ENCODE measurements at regions not wholly inside any gene's neighbourhood (a gene's known extent, or its start where the extent isn't known, plus 50 kb on each side); places are given as distances from the start of the nearest gene placed in this dataset.
"Not testable (repeated sequence)": the region's sequence is repeated elsewhere in the genome, so short reads cannot be mapped to it uniquely, and the experiment has no call there.

DNA sequence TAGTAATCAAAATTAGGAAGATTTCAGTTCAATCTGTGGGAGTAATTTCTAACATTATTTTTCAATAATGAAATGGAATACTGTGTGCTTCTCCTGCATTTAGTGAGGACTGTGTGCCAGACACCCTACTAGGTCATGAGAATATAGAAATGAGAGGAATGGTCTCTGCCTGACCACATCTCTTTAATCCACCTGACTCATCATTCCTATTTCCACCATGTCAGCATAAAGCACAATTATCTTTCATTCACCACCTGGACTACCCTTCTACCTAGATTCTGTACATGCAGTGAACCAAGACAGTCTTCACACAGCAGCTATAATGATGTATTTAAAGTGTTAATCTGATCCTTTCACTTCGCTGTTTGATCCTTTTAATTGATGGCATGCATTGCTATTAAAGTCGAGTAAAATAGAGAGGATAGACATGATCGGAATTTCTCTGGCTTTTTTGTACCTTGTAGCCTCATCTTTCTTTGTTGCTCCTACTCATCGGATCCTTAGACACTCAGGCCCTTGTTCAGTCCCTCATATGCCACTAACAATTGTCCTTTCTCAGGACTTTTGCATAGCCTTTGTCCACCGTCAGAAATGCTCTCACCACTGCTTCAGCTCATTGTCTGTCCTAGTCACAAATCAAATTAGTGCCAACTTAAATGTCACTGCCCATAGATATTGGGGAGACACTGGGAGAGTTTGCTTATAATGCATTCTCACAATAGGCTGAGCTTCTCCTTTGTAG lies 1037.1 kb downstream of the REEP3 start:
- DNase-seq (ENCODE audit: low read depth in 2 of 2): no peak

- no peak for DNase-seq (ENCODE audit: low read depth in 2 of 2)
Observed at GRCh38 chr10:64571056-64571455, 1049.9 kb downstream of the REEP3 start.

GRCh38 chr10:64573623-64574325 lies 1052.6 kb downstream of the REEP3 start:
- no peak for DNase-seq (ENCODE audit: low read depth in 2 of 2)

- no peak for DNase-seq (ENCODE audit: low read depth in 2 of 2)
Observed at GRCh38 chr10:64574371-64574770, 1053.2 kb downstream of the REEP3 start.

- DNase-seq (ENCODE audit: low read depth in 2 of 2): no peak
Observed at GRCh38 chr10:64576497-64576896, 1055.3 kb downstream of the REEP3 start.

DNA sequence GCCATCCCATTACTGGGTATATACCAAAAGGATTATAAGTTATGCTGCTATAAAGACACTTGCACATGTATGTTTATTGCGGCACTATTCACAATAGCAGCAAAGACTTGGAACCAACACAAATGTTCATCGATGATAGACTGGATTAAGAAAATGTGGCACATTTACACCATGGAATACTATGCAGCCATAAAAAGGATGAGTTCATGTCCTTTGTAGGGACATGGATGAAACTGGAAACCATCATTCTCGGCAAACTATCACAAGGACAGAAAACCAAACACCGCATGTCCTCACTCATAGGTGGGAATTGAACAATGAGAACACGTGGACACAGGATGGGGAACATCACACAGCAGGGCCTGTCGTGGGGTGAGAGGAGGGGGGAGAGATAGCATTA lies 1057.6 kb downstream of the REEP3 start:
- not testable (repeated sequence) for DNase-seq (ENCODE audit: low read depth in 2 of 2)

GRCh38 chr10:64586934-64587503 lies 1065.8 kb downstream of the REEP3 start:
- no peak for DNase-seq (ENCODE audit: low read depth in 2 of 2)

DNA sequence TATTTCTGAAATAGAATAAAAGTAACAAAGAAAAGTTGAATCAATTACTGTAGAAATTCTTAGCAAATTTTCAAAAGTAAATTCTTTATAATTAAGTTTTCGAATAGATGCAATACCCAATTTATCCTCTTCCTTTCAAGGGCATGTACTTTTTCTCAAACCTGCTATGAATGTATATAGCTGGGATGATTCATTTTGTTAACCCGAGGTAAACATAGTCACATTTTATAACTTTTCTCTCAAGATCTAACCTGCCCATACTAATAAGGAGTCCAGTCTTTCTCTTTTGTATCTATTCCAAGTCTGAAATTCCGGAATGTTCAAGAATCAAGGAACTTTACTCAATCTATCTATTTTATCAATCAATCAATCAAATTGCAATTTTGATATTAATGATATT lies 1072.9 kb downstream of the REEP3 start:
- no peak for DNase-seq (ENCODE audit: low read depth in 2 of 2)

DNA sequence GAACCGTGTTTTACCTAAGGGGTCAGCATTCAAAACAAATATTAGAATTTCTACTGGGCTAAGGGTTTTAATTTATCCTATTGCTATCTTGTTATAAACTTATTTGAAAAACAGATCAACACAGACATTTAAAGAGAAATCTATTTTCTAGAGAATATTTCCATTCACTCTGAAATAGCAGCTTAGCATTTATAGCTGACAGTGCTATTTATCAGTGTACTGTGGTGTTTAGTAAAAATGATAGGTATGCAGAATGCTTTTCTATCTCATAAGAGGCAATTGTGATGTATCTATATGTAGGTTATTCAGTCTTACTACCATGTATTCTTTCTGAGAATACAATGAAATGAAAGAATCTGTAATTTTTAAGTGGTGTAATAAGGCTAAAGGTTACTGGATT lies 1077.4 kb downstream of the REEP3 start:
- DNase-seq (ENCODE audit: low read depth in 2 of 2): no peak

DNA sequence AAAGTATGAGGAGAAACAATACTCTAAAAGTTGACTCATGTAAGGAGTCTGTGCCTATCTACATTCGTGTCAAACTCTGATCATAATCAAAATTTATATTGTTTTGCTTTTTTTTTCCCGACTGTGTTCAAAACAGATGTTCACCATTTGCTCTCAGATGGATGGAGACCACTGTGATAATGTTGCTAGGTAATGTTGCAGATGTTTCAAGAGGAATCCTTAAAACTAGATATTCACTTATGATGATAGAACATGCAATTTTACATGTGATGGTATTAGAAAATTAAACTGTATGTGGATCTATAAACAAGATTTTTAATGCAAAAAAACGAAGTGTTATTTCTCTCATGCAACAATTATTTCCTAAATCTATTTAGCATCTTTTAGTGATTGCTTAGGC lies 1080.1 kb downstream of the REEP3 start:
- no peak for DNase-seq (ENCODE audit: low read depth in 2 of 2)

DNA sequence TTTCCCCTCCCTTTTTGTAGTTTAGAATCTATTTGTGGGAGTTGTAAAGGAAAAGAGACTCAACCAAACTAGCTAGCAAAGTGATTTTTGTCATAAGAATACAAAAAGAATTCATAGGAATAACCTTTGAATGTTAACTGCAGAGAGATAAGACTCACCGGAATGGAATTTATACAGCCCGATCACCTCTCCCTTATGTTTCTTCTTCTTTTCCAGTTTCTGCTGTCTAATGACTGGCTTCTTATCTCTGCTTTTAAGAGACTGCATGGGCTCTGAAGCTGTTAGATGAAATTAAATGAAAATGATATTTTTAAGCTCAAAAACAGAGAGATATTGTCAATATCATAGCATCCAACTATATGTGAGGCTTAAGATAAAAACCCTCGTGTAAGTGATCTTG lies 1095.9 kb downstream of the REEP3 start:
- DNase-seq (ENCODE audit: low read depth in 2 of 2): no peak

- no peak for DNase-seq (ENCODE audit: low read depth in 2 of 2)
Observed at GRCh38 chr10:64619102-64619501, 1097.9 kb downstream of the REEP3 start.

DNA sequence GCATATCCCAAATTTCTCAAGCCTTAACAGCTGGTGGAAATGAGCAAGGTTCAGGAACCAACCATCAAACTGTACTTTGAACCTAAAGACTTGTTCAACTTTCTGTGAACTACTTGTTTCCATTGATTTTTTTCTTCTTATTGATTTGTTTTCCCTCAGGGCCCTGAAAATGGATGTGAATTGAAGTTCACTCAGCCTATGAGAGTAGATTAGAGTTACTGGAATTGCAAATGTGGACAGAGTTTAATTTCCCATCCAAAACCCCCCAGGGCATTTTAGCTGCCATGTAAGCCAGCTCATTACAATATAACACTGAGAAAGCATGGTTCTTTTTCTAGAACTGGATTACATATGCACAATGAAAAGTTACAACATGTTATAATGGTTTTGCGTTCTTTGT lies 1105.7 kb downstream of the REEP3 start:
- DNase-seq (ENCODE audit: low read depth in 2 of 2): no peak

GRCh38 chr10:64630534-64630933 lies 1109.3 kb downstream of the REEP3 start:
- no peak for DNase-seq (ENCODE audit: low read depth in 2 of 2)

GRCh38 chr10:64635906-64636305 lies 1114.7 kb downstream of the REEP3 start:
- no peak for DNase-seq (ENCODE audit: low read depth in 2 of 2)

DNA sequence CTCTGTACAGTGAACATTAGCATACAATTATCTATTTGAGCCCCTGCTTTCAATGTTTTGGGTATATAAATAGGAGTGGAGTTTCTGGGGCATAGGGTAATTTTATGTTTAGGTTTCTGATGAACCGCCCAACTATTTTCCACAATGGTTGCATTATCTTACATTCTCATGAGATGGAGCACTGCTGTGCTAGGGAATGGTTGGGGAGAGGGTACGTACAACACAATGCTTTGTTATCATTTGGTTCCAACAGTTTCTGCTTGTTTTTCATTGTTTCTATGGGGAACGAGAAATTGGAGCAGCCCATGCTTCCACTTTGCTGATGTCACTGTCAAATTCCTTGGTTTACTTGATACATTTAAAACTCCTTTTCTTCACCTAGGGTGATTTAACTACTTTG lies 1115.3 kb downstream of the REEP3 start:
- no peak for DNase-seq (ENCODE audit: low read depth in 2 of 2)

- no peak for DNase-seq (ENCODE audit: low read depth in 2 of 2)
Observed at GRCh38 chr10:64637939-64638338, 1116.7 kb downstream of the REEP3 start.

DNA sequence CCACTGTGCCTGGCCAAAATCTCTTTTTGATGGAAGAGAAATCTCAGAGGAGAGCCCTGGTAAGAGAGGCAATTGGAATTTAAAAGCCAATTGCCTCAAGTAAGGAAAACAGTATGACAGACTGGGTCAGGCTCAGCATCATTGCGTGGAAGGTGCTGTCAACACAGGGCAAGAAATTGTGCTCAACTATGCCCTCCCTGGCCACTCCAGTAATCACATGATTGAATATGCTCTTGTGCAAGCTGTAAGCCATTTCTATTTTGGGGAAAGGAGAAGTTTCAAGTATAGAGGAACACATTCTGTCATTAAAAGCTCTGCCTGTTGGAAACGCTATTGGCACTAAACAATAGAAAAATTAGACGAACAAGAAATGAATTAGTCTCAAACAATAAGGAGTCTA lies 1127.7 kb downstream of the REEP3 start:
- DNase-seq (ENCODE audit: low read depth in 2 of 2): no peak

DNA sequence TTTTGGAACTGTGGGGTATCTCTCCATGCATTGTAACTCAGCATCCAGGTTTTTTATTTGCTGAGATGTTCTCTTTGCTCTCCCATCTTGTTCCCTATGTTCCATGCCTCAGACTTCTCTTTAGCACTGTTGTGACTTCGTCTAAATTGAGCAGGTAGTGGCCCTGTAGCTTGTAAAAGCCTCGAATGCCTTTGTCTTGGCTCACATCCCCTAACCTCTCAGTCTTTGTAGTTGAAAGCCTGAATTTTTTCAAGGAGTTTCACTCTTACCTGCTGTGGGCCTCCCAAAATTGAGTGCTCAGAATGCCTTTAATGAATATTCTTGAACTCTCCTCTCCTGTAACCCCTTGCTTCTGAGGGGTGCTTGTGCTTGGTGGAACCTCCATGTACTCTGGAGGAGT lies 1137.3 kb downstream of the REEP3 start:
- no peak for DNase-seq (ENCODE audit: low read depth in 2 of 2)

GRCh38 chr10:64659311-64659710 lies 1138.1 kb downstream of the REEP3 start:
- no peak for DNase-seq (ENCODE audit: low read depth in 2 of 2)

DNA sequence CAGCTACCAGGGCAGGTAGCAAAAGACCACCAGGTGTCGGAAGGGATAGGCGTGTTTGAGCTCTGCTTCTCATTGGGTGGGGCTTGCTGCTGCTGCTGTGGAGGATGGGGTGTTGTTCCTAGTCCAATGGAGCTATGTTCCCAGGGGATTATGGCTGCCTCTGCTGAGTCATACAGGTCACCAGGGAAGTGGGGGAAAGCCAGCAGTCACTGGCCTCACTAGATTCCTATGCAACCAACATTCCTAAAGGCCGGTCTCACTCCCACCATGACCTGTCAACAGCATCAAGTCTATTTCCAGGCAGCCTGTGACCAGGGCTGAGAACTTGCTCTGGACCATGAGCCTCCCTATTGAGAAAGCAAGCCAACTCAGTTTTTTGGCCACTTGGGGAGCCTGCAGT lies 1160.8 kb downstream of the REEP3 start:
- DNase-seq (ENCODE audit: low read depth in 2 of 2): no peak

DNA sequence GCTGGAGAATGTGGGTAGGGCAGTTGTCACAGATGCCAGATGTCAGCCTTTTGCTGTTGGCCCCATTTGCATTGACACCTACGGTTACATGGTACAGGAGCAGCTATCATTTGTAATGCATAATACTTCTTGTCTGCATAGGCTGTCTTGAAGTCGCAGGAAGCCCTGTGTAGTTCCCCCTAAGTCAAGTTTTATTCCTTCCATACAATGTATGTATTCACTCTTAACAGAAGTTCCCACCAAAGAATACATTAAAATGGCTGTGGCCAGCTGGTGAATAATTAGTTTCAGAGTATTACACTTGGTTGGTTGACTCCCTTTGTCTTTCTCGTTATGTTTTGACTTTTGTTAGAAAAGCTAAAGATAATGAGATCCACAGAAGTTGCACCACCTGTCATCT lies 1169.0 kb downstream of the REEP3 start:
- DNase-seq (ENCODE audit: low read depth in 2 of 2): no peak

DNA sequence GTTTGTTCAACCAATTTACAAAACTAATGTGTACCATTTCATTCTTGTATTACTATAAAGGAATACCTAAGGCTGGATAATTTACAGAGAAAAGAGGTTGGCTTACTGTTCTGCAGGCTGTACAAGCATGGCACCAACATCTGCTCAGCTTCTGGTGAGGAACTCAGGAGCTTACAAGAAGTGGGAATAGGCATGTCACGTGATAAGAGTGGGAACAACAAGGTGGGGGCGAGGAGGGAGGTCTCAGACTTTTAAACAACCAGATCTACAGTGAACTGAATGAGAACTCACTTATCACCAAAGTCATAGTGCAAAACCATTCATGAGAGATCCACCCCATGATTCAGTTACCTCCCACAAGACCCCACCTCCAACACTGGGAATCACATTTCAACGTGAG lies 1178.0 kb downstream of the REEP3 start:
- DNase-seq (ENCODE audit: low read depth in 2 of 2): no peak

Data from stimulated activated CD8-positive, alpha-beta memory T cell treated with anti-CD3 and anti-CD28 coated beads, Interleukin-7, amount 100 ng/mL, for 1 hour (primary cell).